IMR-90 (cell line): ENCODE measurements at regions not wholly inside any gene's neighbourhood (a gene's known extent, or its start where the extent isn't known, plus 50 kb on each side); places are given as distances from the start of the nearest gene placed in this dataset.

Source experiments
- ATAC-seq: fragments of 200-7000 bp; cut with Tn5 transposase; 2 replicates; pipeline ENCODE4 v1.9.1; 2020; ENCODE audit warnings: low read depth, mild to moderate bottlenecking, moderate library complexity
- BruUV-seq: library from RNA; stranded (reverse); fragments of 400-500 nt; replicated peaks from 2 replicates; lab custom pipeline; 2021; lab: Mats Ljungman, UMichigan
- CTCF ChIA-PET: fragments of 300-600 bp; formaldehyde crosslinking; extraction: SDS; loops from one replicate; lab custom pipeline; 2021; ENCODE audit warnings: antibody characterized with exemption; lab: Yijun Ruan, JAX
- POLR2A ChIA-PET: fragments of 300-600 bp; sonication (Branson Sonifier 250); formaldehyde crosslinking; loops from one replicate; lab custom pipeline; 2022; ENCODE audit warnings: antibody characterized with exemption; ENCODE audit not compliant: unreplicated experiment; lab: Charles Lee
- DNase-seq: peaks from one replicate; pipeline ENCODE4 v3.0.0; 2013
- H2AFZ ChIP-seq: replicated peaks from 2 replicates; pipeline ENCODE3; 2013; ENCODE audit warnings: low read length, mild to moderate bottlenecking; ENCODE audit not compliant: poor library complexity
- H2AK5ac ChIP-seq: 2 replicates; pipeline ENCODE4 v1.6.1; 2013; ENCODE audit warnings: low read depth, low read length, inconsistent platforms
- H2AK9ac ChIP-seq: replicated peaks from 2 replicates; pipeline ENCODE3; 2013; ENCODE audit warnings: mild to moderate bottlenecking, low read depth, low read length, moderate library complexity; ENCODE audit not compliant: poor library complexity
- H2BK120ac ChIP-seq: 2 replicates; pipeline ENCODE4 v1.6.1; 2013; ENCODE audit warnings: low read depth, low read length, inconsistent platforms
- H2BK15ac ChIP-seq: 3 replicates; pipeline ENCODE4 v1.6.1; 2013; ENCODE audit warnings: low read depth, low read length, inconsistent platforms
- H2BK20ac ChIP-seq: 2 replicates; pipeline ENCODE4 v1.6.1; 2013; ENCODE audit warnings: low read depth, mild to moderate bottlenecking, inconsistent platforms, low read length, moderate library complexity
- H2BK5ac ChIP-seq: 2 replicates; pipeline ENCODE4 v1.6.1; 2013; ENCODE audit warnings: mild to moderate bottlenecking, low read depth, low read length, inconsistent platforms; ENCODE audit not compliant: poor library complexity, severe bottlenecking
- H3K14ac ChIP-seq: replicated peaks from 2 replicates; pipeline ENCODE4 v1.6.1; 2013; ENCODE audit warnings: low read depth, low read length, inconsistent platforms
- H3K18ac ChIP-seq: 2 replicates; pipeline ENCODE4 v1.6.1; 2013; ENCODE audit warnings: low read depth, low read length, control low read depth
- H3K23ac ChIP-seq: 2 replicates; pipeline ENCODE4 v1.6.1; 2013; ENCODE audit warnings: low read depth, low read length, inconsistent platforms
- H3K27ac ChIP-seq: 2 replicates; pipeline ENCODE4 v1.5.1; 2013; ENCODE audit warnings: mild to moderate bottlenecking, control low read depth, low read length; ENCODE audit not compliant: insufficient read depth
- H3K27me3 ChIP-seq: 2 replicates; pipeline ENCODE4 v1.6.1; 2013; ENCODE audit warnings: low read length; ENCODE audit not compliant: control insufficient read depth, insufficient read depth
- H3K36me3 ChIP-seq: 2 replicates; pipeline ENCODE4 v1.6.1; 2013; ENCODE audit warnings: low read length, mixed read lengths; ENCODE audit not compliant: control insufficient read depth, insufficient read depth
- H3K4ac ChIP-seq: 2 replicates; pipeline ENCODE4 v1.6.1; 2013; ENCODE audit warnings: low read depth, low read length, inconsistent platforms
- H3K4me1 ChIP-seq: 2 replicates; pipeline ENCODE4 v1.6.1; 2013; ENCODE audit warnings: low read length, mixed read lengths; ENCODE audit not compliant: control insufficient read depth, insufficient read depth
- H3K4me2 ChIP-seq: 2 replicates; pipeline ENCODE4 v1.6.1; 2013; ENCODE audit warnings: low read depth, mild to moderate bottlenecking, control low read depth, low read length, moderate library complexity
- H3K4me3 ChIP-seq: 2 replicates; pipeline ENCODE4 v1.5.1; 2013; ENCODE audit warnings: low read depth, mild to moderate bottlenecking, control low read depth, low read length, moderate library complexity; ENCODE audit not compliant: insufficient read depth
- H3K56ac ChIP-seq: 2 replicates; pipeline ENCODE4 v1.6.1; 2013; ENCODE audit warnings: low read length, inconsistent platforms; ENCODE audit not compliant: insufficient read depth; ENCODE audit errors: extremely low read depth
- H3K79me1 ChIP-seq, 2 experiments: 2 replicates each; pipeline ENCODE4 v1.6.1; 2013; ENCODE audit warnings: low read length in 2 of 2, inconsistent platforms in 1 of 2, low read depth in 1 of 2
- H3K9ac ChIP-seq: 2 replicates; pipeline ENCODE4 v1.6.1; 2013; ENCODE audit warnings: low read depth, low read length, control low read depth
- H3K9me1 ChIP-seq: 2 replicates; pipeline ENCODE4 v1.6.1; 2013; ENCODE audit warnings: low read length, inconsistent platforms; ENCODE audit not compliant: insufficient read depth
- H3K9me3 ChIP-seq: 2 replicates; pipeline ENCODE4 v1.6.1; 2013; ENCODE audit warnings: low read length; ENCODE audit not compliant: control insufficient read depth, insufficient read depth
- H4K20me1 ChIP-seq: 2 replicates; pipeline ENCODE4 v1.6.1; 2013; ENCODE audit warnings: low read length, inconsistent platforms; ENCODE audit not compliant: insufficient read depth
- H4K5ac ChIP-seq: 2 replicates; pipeline ENCODE4 v1.6.1; 2013; ENCODE audit warnings: mild to moderate bottlenecking, low read depth, low read length, control low read depth
- H4K8ac ChIP-seq, 2 experiments: 2 replicates each; pipeline ENCODE4 v1.6.1; 2013; ENCODE audit warnings: low read depth in 2 of 2, low read length in 2 of 2, control low read depth in 1 of 2, inconsistent platforms in 1 of 2
- H4K91ac ChIP-seq: 2 replicates; pipeline ENCODE4 v1.6.1; 2013; ENCODE audit warnings: low read depth, low read length, inconsistent platforms; ENCODE audit not compliant: insufficient read depth
- CEBPB ChIP-seq: IDR thresholded peaks from 2 replicates; pipeline ENCODE4 v1.6.1; 2012; ENCODE audit warnings: low read depth, low read length, improper control_type of control experiment
- CHD1 ChIP-seq: IDR thresholded peaks from 2 replicates; pipeline ENCODE4 v1.6.1; 2012; ENCODE audit warnings: low read depth, low read length, improper control_type of control experiment
- MXI1 ChIP-seq: IDR thresholded peaks from 2 replicates; pipeline ENCODE4 v1.6.1; 2012; ENCODE audit warnings: low read depth, mild to moderate bottlenecking, low read length, moderate library complexity, borderline replicate concordance
- POLR2A ChIP-seq: IDR thresholded peaks from 2 replicates; pipeline ENCODE4 v1.6.1; 2012; ENCODE audit warnings: mild to moderate bottlenecking, low read depth, low read length
- RAD21 ChIP-seq: IDR thresholded peaks from 2 replicates; pipeline ENCODE4 v1.6.1; 2012; ENCODE audit warnings: low read length, improper control_type of control experiment
- SMC3 ChIP-seq: fragments of 150-350 bp; IDR thresholded peaks from 2 replicates; pipeline ENCODE4 v1.6.1; 2016; ENCODE audit warnings: low read depth, mild to moderate bottlenecking, antibody characterized with exemption, low read length, moderate library complexity
- WGBS, 2 experiments: methylation state at CpG; one replicate each; pipeline versions ENCODE4 v1.1.5 to v1.1.7; 2013; ENCODE audit warnings: missing lambda C conversion rate in 2 of 2; ENCODE audit not compliant: insufficient read length in 1 of 2; ENCODE audit errors: extremely low coverage in 2 of 2; 5-methylcytosine and 5-hydroxymethylcytosine counted together
- dilution Hi-C: fragments of 300-500 bp; cut with HindIII; formaldehyde crosslinking; loops from one replicate; pipeline ENCODE4 v1.14.3; 2018; ENCODE audit warnings: low sequenced_read_pairs; ENCODE audit not compliant: unreplicated experiment
- in situ Hi-C: fragments of 300-500 bp; cut with MboI; formaldehyde crosslinking; loops from 3 replicates; pipeline ENCODE4 v1.14.3; 2019; ENCODE audit warnings: low sequenced_read_pairs, inconsistent platforms, mixed read lengths
- intact Hi-C: fragments of 100-400 bp; cut with micrococcal nuclease; formaldehyde crosslinking; loops from 2 replicates; pipeline ENCODE4 v1.10.0; 2022
- TF ChIP-seq, protein P1 (sequence below): conservative IDR thresholded peaks from 2 replicates; pipeline ENCODE4 v1.5.1; 2012; ENCODE audit warnings: mild to moderate bottlenecking, low read depth, low read length, improper control_type of control experiment

DNA sequence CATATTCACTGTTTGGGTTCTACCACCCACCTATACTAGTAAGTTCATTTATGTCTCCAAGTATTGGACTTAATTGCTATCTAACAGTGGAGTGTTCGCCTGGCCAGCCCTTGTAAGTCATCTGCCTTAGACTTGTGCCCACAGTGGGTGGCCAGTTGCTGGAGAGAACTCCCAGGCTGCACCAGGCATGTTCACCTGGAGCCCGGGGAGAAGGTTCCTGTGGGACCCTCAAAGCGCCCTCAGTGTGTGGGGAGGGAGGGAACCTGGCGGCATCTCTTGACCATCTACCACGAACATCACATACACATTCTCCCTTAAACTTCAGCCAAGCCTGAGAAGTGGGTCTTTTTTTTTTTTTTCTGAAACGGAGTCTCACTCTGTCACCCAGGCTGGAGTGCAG lies 138.1 kb downstream of the CPZ start:
- POLR2A ChIA-PET, result no interaction called here
- Histone ChIP-seq H3K23ac (no peak overlapping the region), H3K56ac (no peak overlapping the region), H4K5ac (no peak overlapping the region), H3K18ac (no peak overlapping the region), H3K4me2 (no peak overlapping the region), H3K4ac (no peak overlapping the region), H3K4me1 (no peaks in the 10 kb centered on the region), H2BK20ac (no peak overlapping the region), H3K27ac (no peak overlapping the region), H4K20me1 (no peaks in the 10 kb centered on the region), H3K36me3 (no peaks in the 10 kb centered on the region), H3K9me1 (no peaks in the 10 kb centered on the region), H3K4me3 (no peak overlapping the region), H4K8ac (no peak overlapping the region), H2BK15ac (no peak overlapping the region), H2AFZ (no peak overlapping the region), H3K27me3 (no peaks in the 10 kb centered on the region), H2AK9ac (no peak overlapping the region), H4K91ac (no peak overlapping the region), H3K14ac (no peak overlapping the region), H3K9me3 (peaks cover 4% of the 10 kb centered on the region; the same call in 1 of the 2 replicates), H2BK120ac (no peak overlapping the region), H2AK5ac (no peak overlapping the region), H3K9ac (no peak overlapping the region), H2BK5ac (no peak overlapping the region), H3K79me1 (no peaks in the 10 kb centered on the region)
- intact Hi-C loops, result no loop called here
- in situ Hi-C loops, result no loop called here
- CTCF ChIA-PET, result no interaction called here
- ATAC-seq (no peak), DNase-seq (no peak)
- WGBS, 2 experiments, result no CpG with 5 or more reads among the region's 6 CpGs
- dilution Hi-C loops, result no loop called here
- TF ChIP-seq RAD21 (no peak), CEBPB (no peak), CHD1 (no peak), SMC3 (no peak), POLR2A (no peak), MXI1 (no peak)
- TF ChIP-seq, protein P1, sequence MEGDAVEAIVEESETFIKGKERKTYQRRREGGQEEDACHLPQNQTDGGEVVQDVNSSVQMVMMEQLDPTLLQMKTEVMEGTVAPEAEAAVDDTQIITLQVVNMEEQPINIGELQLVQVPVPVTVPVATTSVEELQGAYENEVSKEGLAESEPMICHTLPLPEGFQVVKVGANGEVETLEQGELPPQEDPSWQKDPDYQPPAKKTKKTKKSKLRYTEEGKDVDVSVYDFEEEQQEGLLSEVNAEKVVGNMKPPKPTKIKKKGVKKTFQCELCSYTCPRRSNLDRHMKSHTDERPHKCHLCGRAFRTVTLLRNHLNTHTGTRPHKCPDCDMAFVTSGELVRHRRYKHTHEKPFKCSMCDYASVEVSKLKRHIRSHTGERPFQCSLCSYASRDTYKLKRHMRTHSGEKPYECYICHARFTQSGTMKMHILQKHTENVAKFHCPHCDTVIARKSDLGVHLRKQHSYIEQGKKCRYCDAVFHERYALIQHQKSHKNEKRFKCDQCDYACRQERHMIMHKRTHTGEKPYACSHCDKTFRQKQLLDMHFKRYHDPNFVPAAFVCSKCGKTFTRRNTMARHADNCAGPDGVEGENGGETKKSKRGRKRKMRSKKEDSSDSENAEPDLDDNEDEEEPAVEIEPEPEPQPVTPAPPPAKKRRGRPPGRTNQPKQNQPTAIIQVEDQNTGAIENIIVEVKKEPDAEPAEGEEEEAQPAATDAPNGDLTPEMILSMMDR, result no peak
- no TSS peak for BruUV-seq
